ENCODE measurements at regions not wholly inside any gene's neighbourhood (a gene's known extent, or its start where the extent isn't known, plus 50 kb on each side); places are given as distances from the start of the nearest gene placed in this dataset.

DNA sequence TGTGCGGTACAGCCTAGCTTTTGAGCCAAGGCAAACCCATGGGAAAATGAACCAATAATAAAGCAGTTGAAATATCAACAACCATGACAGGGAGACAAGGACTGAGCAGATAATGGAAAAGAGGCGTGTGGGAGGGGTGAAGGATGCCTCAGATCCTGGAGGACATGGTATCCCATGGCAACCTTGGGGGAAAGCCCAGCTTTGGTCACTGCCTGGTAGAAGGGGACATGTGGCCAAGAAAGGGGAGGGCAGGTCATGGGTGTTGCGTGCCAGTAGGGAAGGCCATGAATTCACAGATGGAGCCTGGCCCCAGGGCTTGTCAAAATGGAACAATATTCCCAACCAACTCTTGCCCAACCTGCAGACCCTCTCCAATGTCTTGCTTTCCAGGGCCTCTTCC, 140.5 kb upstream of the SMAD3 start:
- WGBS, 2 experiments (ENCODE audit: insufficient coverage in 1 of 2, insufficient read length in 1 of 2): 90 to 95% methylated on average over 2 to 3 of the region's 3 CpGs
- no peak overlapping the region for H3K27ac Mint-ChIP-seq
- H3K4me1 ChIP-seq (ENCODE audit: control insufficient read depth, insufficient read depth, low read length): peaks cover 15% of the 10 kb centered on the region
- DNase-seq: no peak
- H3K4me3 Mint-ChIP-seq: no peak overlapping the region
- no peaks in the 10 kb centered on the region for H3K36me3 Mint-ChIP-seq (ENCODE audit: low read depth)
- no peaks in the 10 kb centered on the region for H3K9me3 Mint-ChIP-seq
- no peaks in the 10 kb centered on the region for H3K36me3 ChIP-seq (ENCODE audit: control insufficient read depth, insufficient read depth, low read length)
- TF ChIP-seq, protein P1, sequence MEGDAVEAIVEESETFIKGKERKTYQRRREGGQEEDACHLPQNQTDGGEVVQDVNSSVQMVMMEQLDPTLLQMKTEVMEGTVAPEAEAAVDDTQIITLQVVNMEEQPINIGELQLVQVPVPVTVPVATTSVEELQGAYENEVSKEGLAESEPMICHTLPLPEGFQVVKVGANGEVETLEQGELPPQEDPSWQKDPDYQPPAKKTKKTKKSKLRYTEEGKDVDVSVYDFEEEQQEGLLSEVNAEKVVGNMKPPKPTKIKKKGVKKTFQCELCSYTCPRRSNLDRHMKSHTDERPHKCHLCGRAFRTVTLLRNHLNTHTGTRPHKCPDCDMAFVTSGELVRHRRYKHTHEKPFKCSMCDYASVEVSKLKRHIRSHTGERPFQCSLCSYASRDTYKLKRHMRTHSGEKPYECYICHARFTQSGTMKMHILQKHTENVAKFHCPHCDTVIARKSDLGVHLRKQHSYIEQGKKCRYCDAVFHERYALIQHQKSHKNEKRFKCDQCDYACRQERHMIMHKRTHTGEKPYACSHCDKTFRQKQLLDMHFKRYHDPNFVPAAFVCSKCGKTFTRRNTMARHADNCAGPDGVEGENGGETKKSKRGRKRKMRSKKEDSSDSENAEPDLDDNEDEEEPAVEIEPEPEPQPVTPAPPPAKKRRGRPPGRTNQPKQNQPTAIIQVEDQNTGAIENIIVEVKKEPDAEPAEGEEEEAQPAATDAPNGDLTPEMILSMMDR (conservative IDR thresholded peaks at IDR 0.05): no peak
- H3K9me3 ChIP-seq (ENCODE audit: control insufficient read depth, low read length): peaks cover 7% of the 10 kb centered on the region
- no peak overlapping the region for H3K27ac ChIP-seq (ENCODE audit: low read depth, low read length)
- H3K4me3 ChIP-seq (ENCODE audit: low read length): no peak overlapping the region
- H3K9ac ChIP-seq (ENCODE audit: extremely low read depth, low read length, poor library complexity, severe bottlenecking): no peak overlapping the region
- H3K27me3 ChIP-seq (ENCODE audit: control insufficient read depth, insufficient read depth, low read length, poor library complexity, severe bottlenecking): no peaks in the 10 kb centered on the region
- peaks cover 44% of the 10 kb centered on the region for H3K4me1 Mint-ChIP-seq
- H3K27me3 Mint-ChIP-seq (ENCODE audit: insufficient read depth): peaks cover 3% of the 10 kb centered on the region

DNA sequence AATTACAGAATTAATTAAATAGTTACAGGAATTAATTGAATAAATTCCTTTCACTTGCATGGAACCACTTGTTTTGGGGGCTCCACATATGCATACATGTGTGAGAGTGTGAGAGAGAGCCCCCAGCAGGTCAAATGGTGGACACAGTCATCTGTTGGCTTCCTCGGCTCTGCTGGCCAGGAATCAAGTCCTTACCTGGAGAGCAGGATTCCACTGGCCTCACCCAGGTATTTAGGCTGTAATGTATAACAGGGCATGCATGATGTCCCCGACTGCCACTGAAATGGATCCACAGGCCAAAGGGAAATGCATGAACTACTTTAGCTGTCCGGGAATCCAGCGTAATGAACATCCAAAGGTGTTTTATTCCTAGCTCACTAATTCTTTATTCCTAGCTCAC, 139.7 kb upstream of the SMAD3 start:
- peaks cover 3% of the 10 kb centered on the region for H3K27me3 Mint-ChIP-seq (ENCODE audit: insufficient read depth)
- Histone ChIP-seq H3K4me1 (ENCODE audit: control insufficient read depth, insufficient read depth, low read length) (peaks cover 23% of the 10 kb centered on the region), H3K27ac (ENCODE audit: low read depth, low read length) (no peak overlapping the region), H3K9ac (ENCODE audit: extremely low read depth, low read length, poor library complexity, severe bottlenecking) (no peak overlapping the region), H3K4me3 (ENCODE audit: low read length) (no peak overlapping the region), H3K36me3 (ENCODE audit: control insufficient read depth, insufficient read depth, low read length) (no peaks in the 10 kb centered on the region), H3K9me3 (ENCODE audit: control insufficient read depth, low read length) (peaks cover 7% of the 10 kb centered on the region), H3K27me3 (ENCODE audit: control insufficient read depth, insufficient read depth, low read length, poor library complexity, severe bottlenecking) (no peaks in the 10 kb centered on the region)
- TF ChIP-seq, protein P1 (conservative IDR thresholded peaks at IDR 0.05): no peak
- H3K4me3 Mint-ChIP-seq: no peak overlapping the region
- no peak for DNase-seq
- H3K4me1 Mint-ChIP-seq: peaks cover 52% of the 10 kb centered on the region
- no peaks in the 10 kb centered on the region for H3K36me3 Mint-ChIP-seq (ENCODE audit: low read depth)
- WGBS, 2 experiments (ENCODE audit: insufficient coverage in 1 of 2, insufficient read length in 1 of 2): 94 to 96% methylated on average over 4 of the region's 4 CpGs
- no peak overlapping the region for H3K27ac Mint-ChIP-seq
- no peaks in the 10 kb centered on the region for H3K9me3 Mint-ChIP-seq

DNA sequence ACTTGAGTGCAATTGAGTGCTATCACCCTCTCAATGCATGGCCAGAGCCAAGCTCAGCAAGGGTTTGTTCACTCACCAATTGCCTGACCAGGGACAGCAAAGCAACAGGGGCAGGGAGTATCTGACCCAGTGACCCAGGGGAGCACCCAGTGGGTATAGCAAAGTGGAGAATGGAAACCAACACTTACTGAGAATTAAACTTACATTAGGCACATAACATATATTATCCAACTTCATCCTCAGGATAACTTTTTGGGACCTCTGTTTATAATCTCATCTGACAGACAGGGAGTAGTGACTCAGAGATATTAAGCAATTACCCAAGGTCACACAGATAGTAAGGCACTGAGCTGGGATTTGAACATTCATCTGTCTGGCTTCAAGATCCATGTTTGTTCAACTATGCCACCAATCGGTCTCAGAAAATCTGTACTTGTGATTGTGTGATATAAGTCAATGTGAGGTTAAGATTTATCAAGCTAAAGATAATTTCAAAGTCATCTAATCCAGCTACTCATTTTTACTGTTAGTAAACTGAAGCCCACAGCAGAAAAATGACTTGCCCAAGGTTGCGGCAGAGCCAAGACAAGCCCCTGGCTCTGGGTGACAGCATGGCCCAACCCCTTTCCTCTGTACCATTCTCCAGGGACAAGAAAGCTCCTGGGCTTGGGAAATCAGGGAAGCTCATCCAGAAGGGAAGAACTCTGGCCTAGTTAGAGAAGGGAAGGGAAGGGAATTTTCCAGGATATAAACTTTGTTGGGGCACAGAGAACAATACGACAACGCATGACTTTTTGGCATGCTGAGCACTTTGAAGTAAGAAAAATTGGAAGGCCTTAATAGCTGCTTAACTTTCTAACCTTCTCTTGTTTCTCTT, 138.0 kb upstream of the SMAD3 start:
- H3K27ac ChIP-seq (ENCODE audit: low read depth, low read length): no peak overlapping the region

More for the DNA sequence above, 138.0 kb upstream of the SMAD3 start:
- Mint-ChIP-seq H3K4me1 (peaks cover 64% of the 10 kb centered on the region), H3K27me3 (ENCODE audit: insufficient read depth) (peaks cover 3% of the 10 kb centered on the region), H3K9me3 (peaks cover 4% of the 10 kb centered on the region), H3K4me3 (no peak overlapping the region), H3K36me3 (ENCODE audit: low read depth) (peaks cover 3% of the 10 kb centered on the region), H3K27ac (peak overlapping the region; percentile 88)
- TF ChIP-seq, protein P1 (conservative IDR thresholded peaks at IDR 0.05): no peak
- peaks cover 32% of the 10 kb centered on the region for H3K4me1 ChIP-seq (ENCODE audit: control insufficient read depth, insufficient read depth, low read length)
- H3K9ac ChIP-seq (ENCODE audit: extremely low read depth, low read length, poor library complexity, severe bottlenecking): no peak overlapping the region
- peaks cover 9% of the 10 kb centered on the region for H3K9me3 ChIP-seq (ENCODE audit: control insufficient read depth, low read length)
- WGBS, 2 experiments (ENCODE audit: insufficient coverage in 1 of 2, insufficient read length in 1 of 2): 44 to 63% methylated on average over 2 to 4 of the region's 4 CpGs
- DNase-seq: peak; percentile 49
- H3K27me3 ChIP-seq (ENCODE audit: control insufficient read depth, insufficient read depth, low read length, poor library complexity, severe bottlenecking): no peaks in the 10 kb centered on the region
- H3K36me3 ChIP-seq (ENCODE audit: control insufficient read depth, insufficient read depth, low read length): no peaks in the 10 kb centered on the region
- peak overlapping the region; percentile 31 for H3K4me3 ChIP-seq (ENCODE audit: low read length)
